H9 (cell line): ENCODE measurements at regions not wholly inside any gene's neighbourhood (a gene's known extent, or its start where the extent isn't known, plus 50 kb on each side); places are given as distances from the start of the nearest gene placed in this dataset.

Experiments used
- DNase-seq: peaks from one replicate; pipeline ENCODE4 v3.0.0-alpha.2; 2017
- H2AFZ ChIP-seq: one replicate; pipeline ENCODE4 v1.6.1; 2013; ENCODE audit warnings: mild to moderate bottlenecking, low read length, control low read depth, moderate library complexity
- H2AK5ac ChIP-seq: 2 replicates; pipeline ENCODE4 v1.6.1; 2013; ENCODE audit warnings: low read length, control low read depth, mixed read lengths; ENCODE audit not compliant: insufficient read length
- H2BK120ac ChIP-seq: one replicate; pipeline ENCODE4 v1.6.1; 2013; ENCODE audit warnings: low read depth, mild to moderate bottlenecking, low read length, control low read depth, inconsistent platforms; ENCODE audit not compliant: poor library complexity, severe bottlenecking
- H2BK12ac ChIP-seq: 2 replicates; pipeline ENCODE4 v1.6.1; 2013; ENCODE audit warnings: low read length, control low read depth, mixed read lengths, low read depth; ENCODE audit not compliant: insufficient read length
- H2BK15ac ChIP-seq: 2 replicates; pipeline ENCODE4 v1.6.1; 2013; ENCODE audit warnings: low read depth, low read length, control low read depth
- H2BK20ac ChIP-seq: one replicate; pipeline ENCODE4 v1.6.1; 2013; ENCODE audit warnings: low read depth, mild to moderate bottlenecking, low read length, control low read depth, inconsistent platforms; ENCODE audit not compliant: poor library complexity, severe bottlenecking
- H2BK5ac ChIP-seq: 2 replicates; pipeline ENCODE4 v1.6.1; 2013; ENCODE audit warnings: low read length, control low read depth, mixed read lengths; ENCODE audit not compliant: insufficient read length
- H3K14ac ChIP-seq: 2 replicates; pipeline ENCODE4 v1.6.1; 2013; ENCODE audit warnings: low read length, control low read depth; ENCODE audit not compliant: insufficient read depth
- H3K18ac ChIP-seq: 2 replicates; pipeline ENCODE4 v1.6.1; 2013; ENCODE audit warnings: low read depth, mild to moderate bottlenecking, mixed read lengths, low read length, control low read depth; ENCODE audit not compliant: insufficient read length
- H3K23ac ChIP-seq: 2 replicates; pipeline ENCODE4 v1.6.1; 2013; ENCODE audit warnings: low read length, control low read depth, mixed read lengths, low read depth; ENCODE audit not compliant: insufficient read length
- H3K23me2 ChIP-seq: 2 replicates; pipeline ENCODE4 v1.6.1; 2013; ENCODE audit warnings: low read depth, mild to moderate bottlenecking, mixed read lengths, low read length, control low read depth; ENCODE audit not compliant: insufficient read length, poor library complexity, severe bottlenecking
- H3K27ac ChIP-seq: 2 replicates; pipeline ENCODE4 v1.5.1; 2013; ENCODE audit warnings: low read length, control low read depth, mixed read lengths, low read depth; ENCODE audit not compliant: insufficient read length
- H3K27me3 ChIP-seq: 2 replicates; pipeline ENCODE4 v1.6.1; 2013; ENCODE audit warnings: low read length, control low read depth, inconsistent platforms; ENCODE audit not compliant: insufficient read depth
- H3K4ac ChIP-seq: 2 replicates; pipeline ENCODE4 v1.6.1; 2013; ENCODE audit warnings: low read depth, mild to moderate bottlenecking, control low read depth, inconsistent platforms, low read length, moderate library complexity
- H3K4me1 ChIP-seq: 2 replicates; pipeline ENCODE4 v1.6.1; 2013; ENCODE audit warnings: low read length, control low read depth, inconsistent platforms; ENCODE audit not compliant: insufficient read depth
- H3K4me2 ChIP-seq: 2 replicates; pipeline ENCODE4 v1.6.1; 2013; ENCODE audit warnings: low read length, control low read depth, mixed read lengths; ENCODE audit not compliant: insufficient read length, insufficient read depth
- H3K56ac ChIP-seq: 2 replicates; pipeline ENCODE4 v1.6.1; 2013; ENCODE audit warnings: low read depth, mild to moderate bottlenecking, mixed read lengths, low read length, control low read depth; ENCODE audit not compliant: insufficient read length
- H3K79me1 ChIP-seq: 2 replicates; pipeline ENCODE4 v1.6.1; 2013; ENCODE audit warnings: low read depth, mild to moderate bottlenecking, moderate library complexity, low read length, control low read depth, inconsistent platforms; ENCODE audit not compliant: insufficient read depth, poor library complexity, severe bottlenecking
- H3K79me2 ChIP-seq: 2 replicates; pipeline ENCODE4 v1.6.1; 2013; ENCODE audit warnings: low read length, control low read depth, inconsistent platforms; ENCODE audit not compliant: insufficient read depth
- H3K9ac ChIP-seq: 2 replicates; pipeline ENCODE4 v1.6.1; 2013; ENCODE audit warnings: low read length, control low read depth, mixed read lengths; ENCODE audit not compliant: insufficient read length; ENCODE audit errors: extremely low read depth
- H3K9me3 ChIP-seq: one replicate; pipeline ENCODE4 v1.6.1; 2013; ENCODE audit warnings: low read depth, low read length, inconsistent platforms; ENCODE audit not compliant: control insufficient read depth
- H3T11ph ChIP-seq: one replicate; pipeline ENCODE4 v1.6.1; 2013; ENCODE audit warnings: mild to moderate bottlenecking, low read length, control low read depth, inconsistent platforms
- H4K20me1 ChIP-seq: one replicate; pipeline ENCODE4 v1.6.1; 2013; ENCODE audit not compliant: control insufficient read depth, insufficient read length, insufficient read depth
- H4K5ac ChIP-seq: 2 replicates; pipeline ENCODE4 v1.6.1; 2013; ENCODE audit warnings: low read depth, mild to moderate bottlenecking, mixed read lengths, low read length, control low read depth; ENCODE audit not compliant: insufficient read length
- H4K8ac ChIP-seq: replicated peaks from 2 replicates; pipeline ENCODE4 v1.6.1; 2013; ENCODE audit warnings: low read length, control low read depth, mixed read lengths, low read depth; ENCODE audit not compliant: insufficient read length
- H4K91ac ChIP-seq: 2 replicates; pipeline ENCODE4 v1.6.1; 2013; ENCODE audit warnings: low read depth, mild to moderate bottlenecking, moderate library complexity, mixed read lengths, low read length, control low read depth; ENCODE audit not compliant: insufficient read length
- H3K27ac Mint-ChIP-seq, 3 experiments: 2 replicates in 2 of 3; 3 replicates in 1 of 3; pipeline ENCODE4 v1.8.0; 2020 to 2021; ENCODE audit warnings: mixed read lengths in 3 of 3, mild to moderate bottlenecking in 1 of 3, moderate library complexity in 1 of 3
- H3K27me3 Mint-ChIP-seq: 2 replicates; pipeline ENCODE4 v1.8.0; 2021; ENCODE audit warnings: low read depth, mild to moderate bottlenecking, moderate library complexity, mixed read lengths
- H3K36me3 Mint-ChIP-seq, 3 experiments: 2 replicates in 2 of 3; 3 replicates in 1 of 3; pipeline ENCODE4 v1.8.0; 2020 to 2021; ENCODE audit warnings: low read depth in 3 of 3, mixed read lengths in 3 of 3; ENCODE audit not compliant: insufficient read depth in 1 of 3
- H3K4me1 Mint-ChIP-seq, 2 experiments: 2 replicates each; pipeline ENCODE4 v1.8.0; 2020; ENCODE audit warnings: mixed read lengths in 2 of 2
- H3K4me3 Mint-ChIP-seq, 2 experiments: 2 replicates in 1 of 2; 3 replicates in 1 of 2; pipeline ENCODE4 v1.8.0; 2020 to 2021; ENCODE audit warnings: mild to moderate bottlenecking in 2 of 2, mixed read lengths in 2 of 2, moderate library complexity in 1 of 2
- H3K9me3 Mint-ChIP-seq, 2 experiments: 2 replicates in 1 of 2; 3 replicates in 1 of 2; pipeline ENCODE4 v1.8.0; 2020; ENCODE audit warnings: mild to moderate bottlenecking in 2 of 2, mixed read lengths in 2 of 2, moderate library complexity in 1 of 2
- CTCF ChIP-seq: fragments of 200-600 bp; sonication (generic); conservative IDR thresholded peaks from 3 replicates; pipeline ENCODE4 v1.8.0; 2021; ENCODE audit warnings: antibody characterized with exemption, mild to moderate bottlenecking
- WGBS: extraction: QIAGEN DNeasy Blood & Tissue Kit; methylation state at CpG from one replicate; pipeline ENCODE4 v1.1.7; 2013; ENCODE audit warnings: missing lambda C conversion rate, low lambda C conversion rate, mixed read lengths; ENCODE audit not compliant: insufficient read length; ENCODE audit errors: extremely low coverage; 5-methylcytosine and 5-hydroxymethylcytosine counted together

- no peak overlapping the region for H2BK120ac ChIP-seq
- Mint-ChIP-seq H3K27ac (no peak overlapping the region), H3K36me3 (no peaks in the 10 kb centered on the region), H3K27me3 (no peaks in the 10 kb centered on the region), H3K4me1 (no peaks in the 10 kb centered on the region), H3K9me3 (no peaks in the 10 kb centered on the region), H3K4me3 (no peak overlapping the region)
- no peak overlapping the region for H2BK12ac ChIP-seq
- H3K27me3 ChIP-seq, result no peaks in the 10 kb centered on the region
- H3T11ph ChIP-seq, result no peak overlapping the region
- H3K4ac ChIP-seq, result no peak overlapping the region
- no peaks in the 10 kb centered on the region for H3K4me1 ChIP-seq
- no peak overlapping the region for H2BK20ac ChIP-seq
- H4K8ac ChIP-seq, result no peak overlapping the region
- H3K18ac ChIP-seq, result no peak overlapping the region
- H3K9ac ChIP-seq, result no peak overlapping the region
- no peak for DNase-seq
- H4K20me1 ChIP-seq, result no peaks in the 10 kb centered on the region
- H2BK5ac ChIP-seq, result no peak overlapping the region
- H3K14ac ChIP-seq, result no peak overlapping the region
- no peak overlapping the region for H3K4me2 ChIP-seq
- H4K91ac ChIP-seq, result no peak overlapping the region
- H3K23ac ChIP-seq, result no peak overlapping the region
- H2AFZ ChIP-seq, result no peak overlapping the region
- H3K27ac ChIP-seq, result no peak overlapping the region
- H3K79me2 ChIP-seq, result no peaks in the 10 kb centered on the region
- H3K23me2 ChIP-seq, result no peaks in the 10 kb centered on the region
- TF ChIP-seq CTCF, result no peak
- H4K5ac ChIP-seq, result no peak overlapping the region
- H3K9me3 ChIP-seq, result no peaks in the 10 kb centered on the region
- no peaks in the 10 kb centered on the region for H3K79me1 ChIP-seq
- H3K56ac ChIP-seq, result no peak overlapping the region
- no peak overlapping the region for H2BK15ac ChIP-seq
- no CpG with 5 or more reads among the region's 2 CpGs for WGBS
- H2AK5ac ChIP-seq, result no peak overlapping the region
Measured at GRCh38 chr5:155959082-155959481, 367.9 kb upstream of the SGCD start.
